Testis (tissue), 2 donors: ENCODE measurements at regions not wholly inside any gene's neighbourhood (a gene's known extent, or its start where the extent isn't known, plus 50 kb on each side); places are given as distances from the start of the nearest gene placed in this dataset.
"Not testable (repeated sequence)": the region's sequence is repeated elsewhere in the genome, so short reads cannot be mapped to it uniquely, and the experiment has no call there.

Source experiments
- DNase-seq: peaks from one replicate; pipeline ENCODE4 v3.0.0-alpha.2; 2019
- H3K27ac ChIP-seq, 2 donors: fragments of 200-600 bp; sonication (generic); one replicate each; pipeline ENCODE4 v1.5.1; 2019
- H3K27me3 ChIP-seq: fragments of 200-600 bp; sonication (generic); one replicate; pipeline ENCODE4 v1.5.1; 2019
- H3K36me3 ChIP-seq: fragments of 200-600 bp; sonication (generic); one replicate; pipeline ENCODE4 v1.5.1; 2017; ENCODE audit warnings: low read depth; ENCODE audit errors: missing control alignments
- H3K4me1 ChIP-seq: fragments of 200-600 bp; sonication (generic); one replicate; pipeline ENCODE4 v1.5.1; 2019
- H3K4me3 ChIP-seq, 2 donors: fragments of 200-600 bp; sonication (generic); one replicate each; pipeline ENCODE4 v1.5.1; 2017 to 2019
- H3K9me3 ChIP-seq: fragments of 200-600 bp; sonication (generic); one replicate; pipeline ENCODE4 v1.5.1; 2017
- CTCF ChIP-seq, 3 experiments: fragments of 450-650 bp in 2 of 3; fragments of 200-600 bp in 1 of 3; sonication (generic) in 1 of 3; IDR thresholded peaks; one replicate each; pipeline ENCODE4 v1.5.1; 2016 to 2019; ENCODE audit warnings: antibody characterized with exemption in 3 of 3, mild to moderate bottlenecking in 2 of 3, moderate library complexity in 1 of 3
- POLR2A ChIP-seq: fragments of 450-650 bp; IDR thresholded peaks from one replicate; pipeline ENCODE4 v1.6.1; 2017; ENCODE audit warnings: antibody characterized with exemption, mild to moderate bottlenecking, moderate library complexity
- WGBS, 2 donors: methylation state at CpG; one replicate each; pipeline ENCODE4 v1.1.5; 2018; 5-methylcytosine and 5-hydroxymethylcytosine counted together
- intact Hi-C: fragments of 100-400 bp; cut with DNase I; formaldehyde crosslinking; loops from one replicate; pipeline ENCODE4 v1.15.1; 2023; ENCODE audit warnings: low total_unique reads

- Histone ChIP-seq H3K27ac (no peak overlapping the region), H3K4me3 (no peak overlapping the region), H3K36me3 (no peaks in the 10 kb centered on the region), H3K4me1 (no peaks in the 10 kb centered on the region), H3K27me3 (no peaks in the 10 kb centered on the region), H3K9me3 (no peaks in the 10 kb centered on the region)
- no peak for DNase-seq
- TF ChIP-seq CTCF (IDR thresholded peaks at IDR 0.05) (no peak), POLR2A (no peak)
- intact Hi-C loops, result no loop called here
- 92 to 94% methylated on average over 6 of the region's 6 CpGs for WGBS, 2 donors
Measured at GRCh38 chr6:2344319-2344905, 99.0 kb upstream of the GMDS start.

- DNase-seq, result no peak
- intact Hi-C loops, result no loop called here
- H3K9me3 ChIP-seq, result no peaks in the 10 kb centered on the region
- no peak for TF ChIP-seq CTCF (IDR thresholded peaks at IDR 0.05)
- TF ChIP-seq POLR2A, result no peak
- H3K27me3 ChIP-seq, result no peaks in the 10 kb centered on the region
- H3K4me1 ChIP-seq, result no peaks in the 10 kb centered on the region
- H3K36me3 ChIP-seq, result no peaks in the 10 kb centered on the region
- no peak overlapping the region for H3K27ac ChIP-seq
- H3K4me3 ChIP-seq, result no peak overlapping the region
Measured at GRCh38 chr6:2327591-2327990, 82.2 kb upstream of the GMDS start.

- 77 to 83% methylated on average over 2 of the region's 2 CpGs for whole genome bisulfite sequencing, 2 donors
- Histone ChIP-seq H3K9me3 (no peaks in the 10 kb centered on the region), H3K36me3 (no peaks in the 10 kb centered on the region), H3K4me3 (no peak overlapping the region), H3K27me3 (no peaks in the 10 kb centered on the region), H3K4me1 (no peaks in the 10 kb centered on the region), H3K27ac (no peak overlapping the region)
- DNase-seq, result no peak
- intact Hi-C loops, result no loop called here
- TF ChIP-seq POLR2A (no peak), CTCF (IDR thresholded peaks at IDR 0.05) (no peak)
Measured at GRCh38 chr6:2324166-2324953, 79.0 kb upstream of the GMDS start.

- H3K4me3 ChIP-seq, intact Hi-C loops, H3K9me3 ChIP-seq, H3K36me3 ChIP-seq, DNase-seq, H3K4me1 ChIP-seq, H3K27ac ChIP-seq, H3K27me3 ChIP-seq: not testable (repeated sequence)
- WGBS, 2 donors, result 96 to 97% methylated on average over 11 of the region's 11 CpGs
Measured at GRCh38 chr6:2317498-2317897, 72.1 kb upstream of the GMDS start.

GRCh38 chr6:2314641-2315040 is 69.2 kb upstream of the GMDS start:
- no peak for DNase-seq
- no peak overlapping the region for H3K27ac ChIP-seq
- no peaks in the 10 kb centered on the region for H3K4me1 ChIP-seq
- H3K9me3 ChIP-seq, result no peaks in the 10 kb centered on the region
- intact Hi-C loops, result no loop called here
- H3K27me3 ChIP-seq, result no peaks in the 10 kb centered on the region
- H3K36me3 ChIP-seq, result no peaks in the 10 kb centered on the region
- no peak overlapping the region for H3K4me3 ChIP-seq
- no peak for TF ChIP-seq CTCF (IDR thresholded peaks at IDR 0.05)
- TF ChIP-seq POLR2A, result no peak
- WGBS, 2 donors, result 78 to 86% methylated on average over 7 of the region's 7 CpGs
